ENCODE measurements at regions not wholly inside any gene's neighbourhood (a gene's known extent, or its start where the extent isn't known, plus 50 kb on each side); places are given as distances from the start of the nearest gene placed in this dataset.

DNA sequence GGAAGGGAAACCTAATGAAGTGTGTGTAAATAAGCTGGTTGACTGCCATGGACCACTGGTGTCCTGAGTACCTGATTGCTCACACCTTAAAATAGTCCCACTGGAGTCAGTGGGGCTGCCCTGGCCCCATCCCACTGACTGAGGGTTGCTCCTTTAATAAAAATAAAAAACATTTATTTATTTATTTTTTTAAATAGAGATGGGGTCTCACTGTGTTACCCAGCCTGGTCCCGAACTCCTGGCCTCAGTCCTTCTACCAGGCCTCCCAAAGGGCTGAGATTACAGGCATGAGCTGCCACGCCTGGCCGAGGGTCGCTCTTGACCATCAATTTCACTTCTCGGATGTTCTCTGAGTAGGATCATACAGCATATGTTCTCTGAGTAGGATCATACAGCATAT is 394.2 kb upstream of the IRX2 start:
- Histone ChIP-seq H3K9me3 (ENCODE audit: control extremely low read depth in 1 of 5, control insufficient read depth in 4 of 5, insufficient read depth in 2 of 5, low read depth in 1 of 5, low read length in 4 of 5) (peaks cover 0 to 6% (median 0%) of the 10 kb centered on the region in 5 experiments), H3K27me3 (replicated peaks in 2 of 5; ENCODE audit: control insufficient read depth in 4 of 5, insufficient read depth in 5 of 5, low read length in 4 of 5) (no peaks in the 10 kb centered on the region), H3K4me3 (ENCODE audit: control insufficient read depth in 1 of 7, extremely low read depth in 1 of 7, insufficient read depth in 4 of 7, low read depth in 2 of 7, low read length in 6 of 7) (no peak overlapping the region), H3K4me1 (ENCODE audit: control extremely low read depth in 1 of 4, control insufficient read depth in 4 of 4, insufficient read depth in 4 of 4, low read length in 3 of 4) (peaks cover 0 to under 1% (median 0%) of the 10 kb centered on the region in 4 experiments), H3K36me3 (ENCODE audit: control insufficient read depth in 4 of 4, insufficient read depth in 4 of 4, low read length in 3 of 4) (no peaks in the 10 kb centered on the region), H3K27ac (ENCODE audit: insufficient read depth in 1 of 2, low read depth in 1 of 2, low read length in 2 of 2, poor library complexity in 1 of 2, severe bottlenecking in 2 of 2) (no peak overlapping the region)
- WGBS (ENCODE audit: insufficient coverage) = 83% methylated on average over 1 of the region's 5 CpGs
- ChIA-PET CTCF (no interaction called here), POLR2A (no interaction called here)
- DNase-seq = no peak

DNA sequence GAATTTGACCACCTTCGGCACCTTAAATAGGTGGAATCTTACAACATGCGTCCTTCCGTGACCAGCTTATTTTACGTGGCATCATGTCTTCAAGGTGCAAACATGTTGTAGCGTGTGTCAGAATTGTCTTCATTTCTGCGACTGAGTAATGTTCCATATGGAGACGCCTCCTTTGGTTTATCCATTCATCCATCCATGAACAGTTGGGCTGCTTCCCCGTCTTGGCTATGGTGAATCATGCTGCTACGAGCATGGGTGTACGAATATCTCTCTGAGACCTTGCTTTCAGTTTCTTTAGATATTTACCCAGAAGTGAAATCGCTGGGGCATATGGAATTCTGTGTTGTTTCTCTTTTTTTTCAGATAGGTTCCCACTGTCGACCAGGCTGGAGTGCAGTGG is 391.9 kb upstream of the IRX2 start:
- no peaks in the 10 kb centered on the region for H3K9me3 ChIP-seq (ENCODE audit: control extremely low read depth in 1 of 5, control insufficient read depth in 4 of 5, insufficient read depth in 2 of 5, low read depth in 1 of 5, low read length in 4 of 5)
- CTCF ChIA-PET = no interaction called here
- no peaks in the 10 kb centered on the region for H3K27me3 ChIP-seq (replicated peaks in 2 of 5; ENCODE audit: control insufficient read depth in 4 of 5, insufficient read depth in 5 of 5, low read length in 4 of 5)
- POLR2A ChIA-PET = no interaction called here
- no peaks in the 10 kb centered on the region for H3K4me1 ChIP-seq (ENCODE audit: control extremely low read depth in 1 of 4, control insufficient read depth in 4 of 4, insufficient read depth in 4 of 4, low read length in 3 of 4)
- WGBS (ENCODE audit: insufficient coverage) = 100% methylated on average over 12 of the region's 12 CpGs
- H3K4me3 ChIP-seq (ENCODE audit: control insufficient read depth in 1 of 7, extremely low read depth in 1 of 7, insufficient read depth in 4 of 7, low read depth in 2 of 7, low read length in 6 of 7) = no peak overlapping the region
- DNase-seq = no peak
- no peak overlapping the region for H3K27ac ChIP-seq (ENCODE audit: insufficient read depth in 1 of 2, low read depth in 1 of 2, low read length in 2 of 2, poor library complexity in 1 of 2, severe bottlenecking in 2 of 2)
- H3K36me3 ChIP-seq (ENCODE audit: control insufficient read depth in 4 of 4, insufficient read depth in 4 of 4, low read length in 3 of 4) = no peaks in the 10 kb centered on the region

DNA sequence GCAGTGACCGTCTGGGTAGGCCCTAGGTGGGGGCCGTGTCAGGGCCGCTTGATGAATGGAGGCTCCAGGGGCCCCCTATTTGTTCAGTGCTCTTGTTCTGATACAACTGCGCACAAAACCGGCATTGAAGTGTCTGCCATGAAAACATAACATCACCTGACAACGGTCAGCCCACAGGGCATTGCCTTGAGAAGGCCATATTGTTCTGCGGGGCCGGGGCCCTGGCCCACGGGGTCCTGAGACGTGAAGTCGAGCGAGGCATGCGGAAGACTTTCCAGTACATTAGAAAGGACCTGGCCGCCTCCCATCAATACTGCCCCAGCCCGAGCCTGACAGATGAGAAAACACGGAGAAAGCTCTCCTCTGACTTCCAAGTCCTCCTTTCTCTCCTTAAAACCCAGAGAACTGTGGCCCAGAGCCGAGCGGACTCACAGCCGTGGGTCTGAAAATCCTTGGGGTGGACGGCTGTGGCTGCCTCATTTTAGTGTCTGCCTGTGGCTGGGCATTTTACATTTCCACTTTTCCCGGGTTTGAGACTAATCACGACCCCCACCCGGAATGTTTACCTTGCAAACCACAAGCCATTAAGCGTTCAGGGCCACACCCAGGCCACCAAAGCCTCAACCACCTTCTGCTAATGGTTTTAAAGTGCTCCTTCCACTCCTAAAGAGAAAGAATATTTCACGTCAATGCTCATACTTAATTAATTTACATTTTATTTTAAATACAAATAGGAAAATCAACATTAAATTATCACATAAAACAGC is 391.0 kb upstream of the IRX2 start:
- POLR2A ChIA-PET = no interaction called here
- H3K9me3 ChIP-seq (ENCODE audit: control extremely low read depth in 1 of 5, control insufficient read depth in 4 of 5, insufficient read depth in 2 of 5, low read depth in 1 of 5, low read length in 4 of 5) = no peaks in the 10 kb centered on the region
- no peaks in the 10 kb centered on the region for H3K36me3 ChIP-seq (ENCODE audit: control insufficient read depth in 4 of 4, insufficient read depth in 4 of 4, low read length in 3 of 4)
- CTCF ChIA-PET = no interaction called here
- no peaks in the 10 kb centered on the region for H3K4me1 ChIP-seq (ENCODE audit: control extremely low read depth in 1 of 4, control insufficient read depth in 4 of 4, insufficient read depth in 4 of 4, low read length in 3 of 4)
- WGBS (ENCODE audit: insufficient coverage) = 85% methylated on average over 22 of the region's 25 CpGs
- peak overlapping the region in 1 of 7 experiments; percentile 5 for H3K4me3 ChIP-seq (ENCODE audit: control insufficient read depth in 1 of 7, extremely low read depth in 1 of 7, insufficient read depth in 4 of 7, low read depth in 2 of 7, low read length in 6 of 7)
- H3K27me3 ChIP-seq (replicated peaks in 2 of 5; ENCODE audit: control insufficient read depth in 4 of 5, insufficient read depth in 5 of 5, low read length in 4 of 5) = no peaks in the 10 kb centered on the region
- no peak overlapping the region for H3K27ac ChIP-seq (ENCODE audit: insufficient read depth in 1 of 2, low read depth in 1 of 2, low read length in 2 of 2, poor library complexity in 1 of 2, severe bottlenecking in 2 of 2)
- no peak for DNase-seq

DNA sequence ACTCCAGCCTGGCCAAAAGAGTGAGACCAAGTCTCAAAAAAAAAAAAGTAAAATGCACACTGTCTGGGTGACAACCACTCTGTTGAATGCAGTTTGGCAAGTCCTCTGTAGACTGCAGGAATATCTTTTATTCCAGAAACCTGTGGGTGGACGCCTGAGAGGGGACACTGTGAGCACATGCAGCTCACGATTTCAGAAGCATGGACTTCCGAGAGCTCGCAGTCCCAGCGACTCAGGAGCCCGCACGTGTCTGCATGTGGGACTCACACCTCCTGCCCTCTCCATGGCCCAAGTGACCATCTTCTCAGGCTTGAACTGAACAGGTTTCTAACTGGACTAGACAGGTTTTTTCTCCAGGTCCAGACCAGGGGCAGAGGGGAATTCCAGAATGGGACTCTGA is 388.6 kb upstream of the IRX2 start:
- no peaks in the 10 kb centered on the region for H3K27me3 ChIP-seq (replicated peaks in 2 of 5; ENCODE audit: control insufficient read depth in 4 of 5, insufficient read depth in 5 of 5, low read length in 4 of 5)
- H3K36me3 ChIP-seq (ENCODE audit: control insufficient read depth in 4 of 4, insufficient read depth in 4 of 4, low read length in 3 of 4) = no peaks in the 10 kb centered on the region
- no peaks in the 10 kb centered on the region for H3K9me3 ChIP-seq (ENCODE audit: control extremely low read depth in 1 of 5, control insufficient read depth in 4 of 5, insufficient read depth in 2 of 5, low read depth in 1 of 5, low read length in 4 of 5)
- no peaks in the 10 kb centered on the region for H3K4me1 ChIP-seq (ENCODE audit: control extremely low read depth in 1 of 4, control insufficient read depth in 4 of 4, insufficient read depth in 4 of 4, low read length in 3 of 4)
- WGBS (ENCODE audit: insufficient coverage) = 100% methylated on average over 6 of the region's 7 CpGs
- ChIA-PET CTCF (no interaction called here), POLR2A (no interaction called here)
- DNase-seq = no peak
- H3K27ac ChIP-seq (ENCODE audit: insufficient read depth in 1 of 2, low read depth in 1 of 2, low read length in 2 of 2, poor library complexity in 1 of 2, severe bottlenecking in 2 of 2) = no peak overlapping the region
- H3K4me3 ChIP-seq (ENCODE audit: control insufficient read depth in 1 of 7, extremely low read depth in 1 of 7, insufficient read depth in 4 of 7, low read depth in 2 of 7, low read length in 6 of 7) = no peak overlapping the region

DNA sequence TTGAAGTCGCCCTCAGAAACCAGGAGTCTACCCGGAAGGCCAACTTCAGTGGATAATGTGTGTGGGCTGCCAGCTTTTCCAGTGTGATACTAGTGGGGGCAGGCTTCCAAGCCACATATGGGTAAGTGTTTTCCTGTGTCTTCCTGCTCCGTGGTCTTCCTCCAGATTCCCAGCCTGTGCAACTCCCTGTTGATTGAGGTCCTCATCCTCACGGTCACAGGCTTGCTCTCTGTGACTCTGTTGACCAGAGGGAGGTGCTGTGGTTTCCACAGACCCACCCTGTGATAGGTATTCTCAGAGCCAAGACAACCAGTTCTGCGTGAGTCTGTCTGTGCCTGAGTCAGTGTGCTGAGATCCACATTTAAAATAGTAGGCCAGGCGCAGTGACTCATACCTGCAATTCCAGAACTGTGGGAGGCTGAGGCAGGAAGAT is 388.0 kb upstream of the IRX2 start:
- Histone ChIP-seq H3K27me3 (replicated peaks in 2 of 5; ENCODE audit: control insufficient read depth in 4 of 5, insufficient read depth in 5 of 5, low read length in 4 of 5) (no peaks in the 10 kb centered on the region), H3K9me3 (ENCODE audit: control extremely low read depth in 1 of 5, control insufficient read depth in 4 of 5, insufficient read depth in 2 of 5, low read depth in 1 of 5, low read length in 4 of 5) (no peaks in the 10 kb centered on the region), H3K4me3 (ENCODE audit: control insufficient read depth in 1 of 7, extremely low read depth in 1 of 7, insufficient read depth in 4 of 7, low read depth in 2 of 7, low read length in 6 of 7) (no peak overlapping the region), H3K27ac (ENCODE audit: insufficient read depth in 1 of 2, low read depth in 1 of 2, low read length in 2 of 2, poor library complexity in 1 of 2, severe bottlenecking in 2 of 2) (no peak overlapping the region), H3K4me1 (ENCODE audit: control extremely low read depth in 1 of 4, control insufficient read depth in 4 of 4, insufficient read depth in 4 of 4, low read length in 3 of 4) (no peaks in the 10 kb centered on the region), H3K36me3 (ENCODE audit: control insufficient read depth in 4 of 4, insufficient read depth in 4 of 4, low read length in 3 of 4) (no peaks in the 10 kb centered on the region)
- DNase-seq = no peak
- ChIA-PET CTCF (no interaction called here), POLR2A (no interaction called here)
- 83% methylated on average over 6 of the region's 6 CpGs for WGBS (ENCODE audit: insufficient coverage)

DNA sequence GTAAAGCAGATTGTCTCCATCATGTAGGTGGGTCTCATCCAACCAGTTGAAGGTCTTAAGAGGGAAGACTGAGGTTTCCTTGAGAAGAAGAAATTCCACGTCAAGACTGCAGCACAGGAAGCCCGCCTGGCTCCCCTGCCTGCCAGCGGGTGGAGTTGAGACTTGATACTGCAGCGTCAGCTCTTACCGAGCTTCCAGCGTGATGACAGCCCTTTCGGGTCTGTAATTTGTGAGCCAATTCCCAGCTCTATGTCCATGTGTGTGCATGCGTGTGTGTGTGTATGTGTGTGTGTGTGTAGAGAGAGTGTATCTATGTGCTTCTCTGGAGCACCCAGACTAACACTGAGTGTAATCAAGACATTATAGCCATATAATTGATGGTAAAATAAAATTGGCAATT is 379.7 kb upstream of the IRX2 start:
- DNase-seq = no peak
- no peaks in the 10 kb centered on the region for H3K4me1 ChIP-seq (ENCODE audit: control extremely low read depth in 1 of 4, control insufficient read depth in 4 of 4, insufficient read depth in 4 of 4, low read length in 3 of 4)
- CTCF ChIA-PET = no interaction called here
- WGBS (ENCODE audit: insufficient coverage) = 65% methylated on average over 4 of the region's 8 CpGs
- H3K4me3 ChIP-seq (ENCODE audit: control insufficient read depth in 1 of 7, extremely low read depth in 1 of 7, insufficient read depth in 4 of 7, low read depth in 2 of 7, low read length in 6 of 7) = no peak overlapping the region
- no peaks in the 10 kb centered on the region for H3K9me3 ChIP-seq (ENCODE audit: control extremely low read depth in 1 of 5, control insufficient read depth in 4 of 5, insufficient read depth in 2 of 5, low read depth in 1 of 5, low read length in 4 of 5)
- H3K27me3 ChIP-seq (replicated peaks in 2 of 5; ENCODE audit: control insufficient read depth in 4 of 5, insufficient read depth in 5 of 5, low read length in 4 of 5) = peaks cover 0 to 2% (median 0%) of the 10 kb centered on the region in 5 experiments
- POLR2A ChIA-PET = no interaction called here
- no peak overlapping the region for H3K27ac ChIP-seq (ENCODE audit: insufficient read depth in 1 of 2, low read depth in 1 of 2, low read length in 2 of 2, poor library complexity in 1 of 2, severe bottlenecking in 2 of 2)
- H3K36me3 ChIP-seq (ENCODE audit: control insufficient read depth in 4 of 4, insufficient read depth in 4 of 4, low read length in 3 of 4) = no peaks in the 10 kb centered on the region

DNA sequence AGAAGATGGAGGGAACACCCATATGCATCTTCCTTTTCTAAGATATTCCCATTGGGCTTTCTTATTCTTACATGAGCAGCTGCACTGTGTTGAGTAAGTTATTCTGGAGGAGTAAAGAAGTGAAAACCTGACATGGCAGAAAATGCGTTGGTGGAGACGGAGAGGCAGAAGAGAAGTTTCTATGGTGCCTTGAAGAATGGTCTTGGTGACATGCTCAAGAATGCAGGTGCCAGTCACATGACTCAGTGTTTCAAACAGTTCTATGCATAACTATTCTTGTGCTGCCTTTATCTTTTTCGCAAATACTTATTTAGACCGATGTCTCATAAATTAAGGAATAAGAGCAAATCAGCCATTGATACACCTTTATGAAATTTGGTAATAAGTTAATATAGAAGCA is 377.8 kb upstream of the IRX2 start:
- Histone ChIP-seq H3K27ac (ENCODE audit: insufficient read depth in 1 of 2, low read depth in 1 of 2, low read length in 2 of 2, poor library complexity in 1 of 2, severe bottlenecking in 2 of 2) (no peak overlapping the region), H3K4me3 (ENCODE audit: control insufficient read depth in 1 of 7, extremely low read depth in 1 of 7, insufficient read depth in 4 of 7, low read depth in 2 of 7, low read length in 6 of 7) (no peak overlapping the region), H3K36me3 (ENCODE audit: control insufficient read depth in 4 of 4, insufficient read depth in 4 of 4, low read length in 3 of 4) (no peaks in the 10 kb centered on the region), H3K4me1 (ENCODE audit: control extremely low read depth in 1 of 4, control insufficient read depth in 4 of 4, insufficient read depth in 4 of 4, low read length in 3 of 4) (no peaks in the 10 kb centered on the region), H3K9me3 (ENCODE audit: control extremely low read depth in 1 of 5, control insufficient read depth in 4 of 5, insufficient read depth in 2 of 5, low read depth in 1 of 5, low read length in 4 of 5) (no peaks in the 10 kb centered on the region), H3K27me3 (replicated peaks in 2 of 5; ENCODE audit: control insufficient read depth in 4 of 5, insufficient read depth in 5 of 5, low read length in 4 of 5) (peaks cover 0 to 4% (median 2%) of the 10 kb centered on the region in 5 experiments)
- no peak for DNase-seq
- whole genome bisulfite sequencing (ENCODE audit: insufficient coverage) = 92% methylated on average over 2 of the region's 4 CpGs
- ChIA-PET POLR2A (no interaction called here), CTCF (no interaction called here)
